H1 (cell line): ENCODE measurements at regions not wholly inside any gene's neighbourhood (a gene's known extent, or its start where the extent isn't known, plus 50 kb on each side); places are given as distances from the start of the nearest gene placed in this dataset.

Source experiments
- CTCF ChIA-PET: fragments of 300-600 bp; sonication (Branson Sonifier 250); formaldehyde crosslinking; loops from one replicate; lab custom pipeline; 2021; ENCODE audit not compliant: partially characterized antibody; lab: Charles Lee
- POLR2A ChIA-PET: fragments of 300-600 bp; sonication (Branson Sonifier 250); formaldehyde crosslinking; loops from one replicate; lab custom pipeline; 2021; ENCODE audit warnings: inconsistent platforms; ENCODE audit not compliant: partially characterized antibody; lab: Charles Lee
- DNase-seq, 2 experiments: peaks; one replicate each; pipeline versions ENCODE4 v3.0.0 to v3.0.0-alpha.2; 2010 to 2022; ENCODE audit warnings: low spot score in 2 of 2, low read depth in 1 of 2, mixed read lengths in 1 of 2
- FAIRE-seq: peaks from 2 replicates; lab custom pipeline; 2011; peaks lifted over from hg19 to GRCh38; lab: Jason Lieb, UNC
- H2AFZ ChIP-seq: 2 replicates; pipeline ENCODE4 v1.8.1; 2012; ENCODE audit warnings: low read length, inconsistent platforms
- H2AK5ac ChIP-seq: 2 replicates; pipeline ENCODE4 v1.6.1; 2013; ENCODE audit warnings: low read depth, low read length
- H2BK120ac ChIP-seq: replicated peaks from 2 replicates; pipeline ENCODE3; 2013; ENCODE audit warnings: low read depth, low read length, inconsistent platforms
- H2BK12ac ChIP-seq: 2 replicates; pipeline ENCODE4 v1.6.1; 2013; ENCODE audit warnings: low read depth, low read length
- H2BK15ac ChIP-seq: 2 replicates; pipeline ENCODE4 v1.6.1; 2013; ENCODE audit warnings: low read length
- H2BK20ac ChIP-seq: 2 replicates; pipeline ENCODE4 v1.6.1; 2013; ENCODE audit warnings: low read length
- H2BK5ac ChIP-seq: 2 replicates; pipeline ENCODE4 v1.6.1; 2013; ENCODE audit warnings: low read depth, low read length
- H3K14ac ChIP-seq: 2 replicates; pipeline ENCODE4 v1.6.1; 2013; ENCODE audit warnings: inconsistent platforms; ENCODE audit not compliant: insufficient read length
- H3K18ac ChIP-seq: 2 replicates; pipeline ENCODE4 v1.6.1; 2013; ENCODE audit warnings: low read length; ENCODE audit errors: extremely low read depth
- H3K23ac ChIP-seq: 2 replicates; pipeline ENCODE4 v1.6.1; 2013; ENCODE audit warnings: inconsistent platforms; ENCODE audit not compliant: insufficient read length
- H3K23me2 ChIP-seq: 2 replicates; pipeline ENCODE4 v1.6.1; 2013; ENCODE audit warnings: low read depth, low read length
- H3K27ac ChIP-seq: 2 replicates; pipeline ENCODE4 v1.6.1; 2011; ENCODE audit warnings: low read depth, low read length, inconsistent platforms
- H3K27me3 ChIP-seq, 4 experiments: replicated peaks in 1 of 4; 1 replicate in 1 of 4; 2 replicates in 3 of 4; pipeline versions ENCODE4 v1.6.1 to v1.8.1; 2011 to 2013; ENCODE audit warnings: low read length in 3 of 4, mild to moderate bottlenecking in 3 of 4, inconsistent platforms in 2 of 4, mixed read lengths in 2 of 4, moderate library complexity in 1 of 4; ENCODE audit not compliant: control insufficient read depth in 3 of 4, insufficient read depth in 3 of 4; ENCODE audit errors: extremely low read depth in 1 of 4
- H3K36me3 ChIP-seq, 4 experiments: 2 replicates each; pipeline versions ENCODE4 v1.6.1 to v1.8.1; 2011 to 2013; ENCODE audit warnings: mild to moderate bottlenecking in 4 of 4, low read length in 3 of 4, moderate library complexity in 2 of 4, control low read depth in 1 of 4, inconsistent platforms in 1 of 4; ENCODE audit not compliant: insufficient read depth in 4 of 4, control insufficient read depth in 2 of 4
- H3K4ac ChIP-seq: replicated peaks from 2 replicates; pipeline ENCODE3; 2013; ENCODE audit warnings: low read length, low read depth, mixed read lengths, inconsistent platforms; ENCODE audit not compliant: insufficient read length
- H3K4me1 ChIP-seq, 4 experiments: replicated peaks in 1 of 4; 1 replicate in 1 of 4; 2 replicates in 3 of 4; pipeline versions ENCODE4 v1.6.1 to v1.8.1; 2011 to 2013; ENCODE audit warnings: low read length in 3 of 4, inconsistent platforms in 2 of 4, mixed read lengths in 1 of 4; ENCODE audit not compliant: insufficient read depth in 4 of 4, control insufficient read depth in 3 of 4
- H3K4me2 ChIP-seq, 2 experiments: 2 replicates each; pipeline versions ENCODE4 v1.6.1 to v1.8.1; 2011 to 2013; ENCODE audit warnings: low read depth in 2 of 2, low read length in 2 of 2, control low read depth in 1 of 2, inconsistent platforms in 1 of 2, mild to moderate bottlenecking in 1 of 2; ENCODE audit not compliant: insufficient read depth in 1 of 2
- H3K4me3 ChIP-seq, 4 experiments: fragments of 200-600, 300-600 bp in 1 of 4; sonication (generic), shearing (Covaris generic), sonication (Bioruptor Twin) in 1 of 4; 2 replicates each; pipeline versions ENCODE4 v1.5.1 to v1.8.1; 2011 to 2016; ENCODE audit warnings: low read length in 4 of 4, low read depth in 3 of 4, control low read depth in 2 of 4, inconsistent platforms in 2 of 4, mild to moderate bottlenecking in 2 of 4, mixed read lengths in 1 of 4, moderate library complexity in 1 of 4; ENCODE audit not compliant: insufficient read depth in 2 of 4; ENCODE audit errors: extremely low read depth in 1 of 4
- H3K56ac ChIP-seq: replicated peaks from 2 replicates; pipeline ENCODE3; 2013; ENCODE audit warnings: low read depth, mild to moderate bottlenecking, mixed read lengths, low read length, inconsistent platforms; ENCODE audit not compliant: insufficient read length
- H3K79me1 ChIP-seq: 2 replicates; pipeline ENCODE4 v1.6.1; 2013; ENCODE audit warnings: low read depth, low read length, control low read depth
- H3K79me2 ChIP-seq, 2 experiments: 2 replicates each; pipeline versions ENCODE4 v1.6.1 to v1.8.1; 2012 to 2013; ENCODE audit warnings: low read length in 2 of 2, mild to moderate bottlenecking in 2 of 2, inconsistent platforms in 1 of 2; ENCODE audit not compliant: insufficient read depth in 2 of 2, control insufficient read depth in 1 of 2
- H3K9ac ChIP-seq, 4 experiments: replicated peaks in 1 of 4; 1 replicate in 1 of 4; 2 replicates in 3 of 4; pipeline versions ENCODE4 v1.6.1 to v1.8.1; 2011 to 2013; ENCODE audit warnings: low read depth in 3 of 4, low read length in 3 of 4, control low read depth in 2 of 4, mild to moderate bottlenecking in 2 of 4, moderate library complexity in 2 of 4, inconsistent platforms in 1 of 4; ENCODE audit errors: extremely low read depth in 1 of 4
- H3K9me3 ChIP-seq, 2 experiments: 2 replicates each; pipeline versions ENCODE4 v1.6.1 to v1.8.1; 2012 to 2013; ENCODE audit warnings: mild to moderate bottlenecking in 2 of 2, moderate library complexity in 2 of 2, control low read depth in 1 of 2, inconsistent platforms in 1 of 2, low read depth in 1 of 2, low read length in 1 of 2, mixed read lengths in 1 of 2; ENCODE audit not compliant: insufficient read depth in 2 of 2
- H4K20me1 ChIP-seq, 2 experiments: replicated peaks in 1 of 2; 2 replicates each; pipeline versions ENCODE3 to v1.8.1; 2011 to 2013; ENCODE audit warnings: inconsistent platforms in 2 of 2, low read length in 2 of 2, mild to moderate bottlenecking in 1 of 2; ENCODE audit not compliant: insufficient read depth in 2 of 2, control insufficient read depth in 1 of 2
- H4K5ac ChIP-seq: 2 replicates; pipeline ENCODE4 v1.6.1; 2013; ENCODE audit warnings: low read length, low read depth, mixed read lengths, inconsistent platforms; ENCODE audit not compliant: insufficient read length
- H4K8ac ChIP-seq: 2 replicates; pipeline ENCODE4 v1.8.0; 2013; ENCODE audit warnings: mild to moderate bottlenecking, moderate library complexity, low read length, inconsistent platforms; ENCODE audit not compliant: insufficient read depth; ENCODE audit errors: extremely low read depth
- H4K91ac ChIP-seq: replicated peaks from 2 replicates; pipeline ENCODE3; 2013; ENCODE audit warnings: low read length, mixed read lengths, inconsistent platforms; ENCODE audit not compliant: insufficient read length
- CBX8 ChIP-seq: fragments of 300-800, 300-1000 bp; sonication (generic); IDR thresholded peaks from 2 replicates; pipeline ENCODE4 v1.7.1; 2016; ENCODE audit warnings: low read depth, low read length, borderline replicate concordance
- EZH2 ChIP-seq: fragments of 200-600 bp; sonication (generic); IDR thresholded peaks from 2 replicates; pipeline ENCODE4 v1.7.1; 2012; ENCODE audit warnings: low read depth, mild to moderate bottlenecking, moderate library complexity, low read length, inconsistent platforms; ENCODE audit not compliant: severe bottlenecking
- TAF1 ChIP-seq: IDR thresholded peaks from 2 replicates; pipeline ENCODE4 v1.6.1; 2011; ENCODE audit warnings: mild to moderate bottlenecking, low read depth, low read length
- YY1 ChIP-seq: IDR thresholded peaks from 2 replicates; pipeline ENCODE4 v1.6.1; 2011; ENCODE audit warnings: low read depth, mild to moderate bottlenecking, low read length
- WGBS, 2 experiments: shearing (Covaris generic) in 1 of 2; methylation state at CpG; one replicate each; pipeline versions ENCODE4 v1.1.6 to v1.1.7; 2013 to 2015; ENCODE audit warnings: low lambda C conversion rate in 2 of 2, mixed read lengths in 2 of 2, inconsistent platforms in 1 of 2, low coverage in 1 of 2, missing lambda C conversion rate in 1 of 2; ENCODE audit not compliant: insufficient replicate concordance in 2 of 2, insufficient coverage in 1 of 2, insufficient read length in 1 of 2; ENCODE audit errors: extremely low coverage in 1 of 2, missing lambda C conversion rate in 1 of 2; 5-methylcytosine and 5-hydroxymethylcytosine counted together
- TF ChIP-seq, protein P1 (sequence below): IDR thresholded peaks from 2 replicates; pipeline ENCODE4 v1.6.1; 2011; ENCODE audit warnings: low read length, improper control_type of control experiment
- TF ChIP-seq, protein P2 (sequence below): IDR thresholded peaks from 2 replicates; pipeline ENCODE4 v1.6.1; 2012; ENCODE audit warnings: inconsistent platforms
- TF ChIP-seq, protein P3 (sequence below): IDR thresholded peaks from 2 replicates; pipeline ENCODE4 v1.6.1; 2012; ENCODE audit warnings: inconsistent platforms

DNA sequence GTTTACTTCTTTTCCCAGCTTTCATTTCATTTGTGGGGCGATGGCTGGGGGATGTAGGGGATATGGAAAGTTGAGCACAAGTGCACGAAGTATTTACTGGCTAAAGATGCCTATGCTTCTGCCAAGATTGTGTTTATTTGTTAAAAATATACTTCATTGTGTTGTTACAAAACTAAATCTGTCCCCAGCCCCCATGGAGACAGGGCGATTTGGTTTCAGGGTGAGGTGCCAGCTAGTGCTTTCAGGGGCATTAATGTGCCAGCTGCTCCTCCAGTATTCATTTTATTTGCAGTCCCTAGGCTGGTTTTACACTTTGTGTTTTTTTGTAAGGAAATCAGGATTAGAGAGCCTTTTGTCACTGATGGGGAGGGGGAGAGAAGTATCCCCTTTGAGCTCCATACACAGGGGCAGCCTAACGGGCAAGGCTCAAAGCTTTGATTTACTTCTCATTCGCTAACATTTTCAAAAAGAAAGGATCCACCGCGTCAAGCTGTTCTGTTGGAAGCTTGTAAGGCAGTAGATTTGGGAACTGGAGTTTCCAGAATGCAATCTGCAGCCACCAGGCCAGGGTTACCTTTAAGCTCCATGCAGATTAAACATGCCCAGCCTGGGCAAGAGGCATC, 198.7 kb upstream of the PLEKHG7 start:
- whole genome bisulfite sequencing, 2 experiments: 78% methylated on average over 6 of the region's 7 CpGs; no CpG with 5 or more reads in 1 of the 2 experiments
- H3K4me3 ChIP-seq: no peak overlapping the region

More for the DNA sequence above, 198.7 kb upstream of the PLEKHG7 start:
- H4K8ac ChIP-seq: no peak overlapping the region
- CTCF ChIA-PET: interaction anchor here (0.7 to 2.8 kb wide), 7 partner anchors 9 to 147 kb away, joined by 3 to 17 read pairs (median 3); no protein-coding TSS in a partner anchor
- POLR2A ChIA-PET: interaction anchor here (0.9 kb wide), 1 partner anchor 359 kb away, joined by 4 read pairs; the partner anchor contains the start of gene BTG1
- H3K27me3 ChIP-seq: no peaks in the 10 kb centered on the region
- no peak overlapping the region for H4K91ac ChIP-seq
- peak overlapping the region; percentile 58 for H2AFZ ChIP-seq
- H3K79me1 ChIP-seq: no peaks in the 10 kb centered on the region
- H2BK120ac ChIP-seq: no peak overlapping the region
- H3K23ac ChIP-seq: no peak overlapping the region
- no peaks in the 10 kb centered on the region for H3K23me2 ChIP-seq
- no peak overlapping the region for H3K4me2 ChIP-seq
- no peak overlapping the region for H3K18ac ChIP-seq
- no peaks in the 10 kb centered on the region for H3K9me3 ChIP-seq
- no peak overlapping the region for H4K5ac ChIP-seq
- FAIRE-seq: no peak
- no peak overlapping the region for H3K4ac ChIP-seq
- H4K20me1 ChIP-seq: no peaks in the 10 kb centered on the region
- no peak overlapping the region for H2BK20ac ChIP-seq
- no peak overlapping the region for H3K14ac ChIP-seq
- H2BK12ac ChIP-seq: no peak overlapping the region
- no peak overlapping the region for H3K56ac ChIP-seq
- H3K36me3 ChIP-seq: no peaks in the 10 kb centered on the region
- H2AK5ac ChIP-seq: no peak overlapping the region
- H3K79me2 ChIP-seq: no peaks in the 10 kb centered on the region
- no peak overlapping the region for H3K27ac ChIP-seq
- H3K4me1 ChIP-seq: peaks cover 0 to 3% (median under 1%) of the 10 kb centered on the region in 4 experiments; a peak in 1 of 7 replicates
- H2BK15ac ChIP-seq: no peak overlapping the region
- no peak overlapping the region for H2BK5ac ChIP-seq
- no peak for TF ChIP-seq EZH2
- TF ChIP-seq CBX8: no peak
- TF ChIP-seq YY1: no peak
- TF ChIP-seq, protein P1, sequence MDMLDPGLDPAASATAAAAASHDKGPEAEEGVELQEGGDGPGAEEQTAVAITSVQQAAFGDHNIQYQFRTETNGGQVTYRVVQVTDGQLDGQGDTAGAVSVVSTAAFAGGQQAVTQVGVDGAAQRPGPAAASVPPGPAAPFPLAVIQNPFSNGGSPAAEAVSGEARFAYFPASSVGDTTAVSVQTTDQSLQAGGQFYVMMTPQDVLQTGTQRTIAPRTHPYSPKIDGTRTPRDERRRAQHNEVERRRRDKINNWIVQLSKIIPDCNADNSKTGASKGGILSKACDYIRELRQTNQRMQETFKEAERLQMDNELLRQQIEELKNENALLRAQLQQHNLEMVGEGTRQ: no peak
- TF ChIP-seq, protein P2, sequence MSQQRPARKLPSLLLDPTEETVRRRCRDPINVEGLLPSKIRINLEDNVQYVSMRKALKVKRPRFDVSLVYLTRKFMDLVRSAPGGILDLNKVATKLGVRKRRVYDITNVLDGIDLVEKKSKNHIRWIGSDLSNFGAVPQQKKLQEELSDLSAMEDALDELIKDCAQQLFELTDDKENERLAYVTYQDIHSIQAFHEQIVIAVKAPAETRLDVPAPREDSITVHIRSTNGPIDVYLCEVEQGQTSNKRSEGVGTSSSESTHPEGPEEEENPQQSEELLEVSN: no peak
- TF ChIP-seq TAF1: no peak
- TF ChIP-seq, protein P3, sequence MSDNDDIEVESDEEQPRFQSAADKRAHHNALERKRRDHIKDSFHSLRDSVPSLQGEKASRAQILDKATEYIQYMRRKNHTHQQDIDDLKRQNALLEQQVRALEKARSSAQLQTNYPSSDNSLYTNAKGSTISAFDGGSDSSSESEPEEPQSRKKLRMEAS: no peak
- TF ChIP-seq, all 59 proteins: peak for 0
- H3K9ac ChIP-seq: no peak overlapping the region
- no peak for DNase-seq
